ENCODE measurements at regions not wholly inside any gene's neighbourhood (a gene's known extent, or its start where the extent isn't known, plus 50 kb on each side); places are given as distances from the start of the nearest gene placed in this dataset.

GRCh38 chr12:5222729-5223128 is 179.1 kb downstream of the KCNA5 start:
- Histone ChIP-seq H3K4me3 (no peak overlapping the region), H3K4me1 (ENCODE audit: low read depth) (no peaks in the 10 kb centered on the region), H3K9me3 (no peaks in the 10 kb centered on the region), H3K36me3 (ENCODE audit: low read depth) (no peaks in the 10 kb centered on the region)
- no peak for TF ChIP-seq CTCF (IDR thresholded peaks at IDR 0.05)
- intact Hi-C loops (cut with DNase I, micrococcal nuclease): no loop called here
- DNase-seq (no peak), ATAC-seq (no peak)

- DNase-seq (no peak), ATAC-seq (no peak)
- intact Hi-C loops (cut with DNase I, micrococcal nuclease): no loop called here
- no peaks in the 10 kb centered on the region for H3K36me3 ChIP-seq (ENCODE audit: low read depth)
- no peaks in the 10 kb centered on the region for H3K9me3 ChIP-seq
- no peak for TF ChIP-seq CTCF (IDR thresholded peaks at IDR 0.05)
- no peaks in the 10 kb centered on the region for H3K4me1 ChIP-seq (ENCODE audit: low read depth)
- H3K4me3 ChIP-seq: no peak overlapping the region
Observed at GRCh38 chr12:5223881-5224280, 180.2 kb downstream of the KCNA5 start.

- no peaks in the 10 kb centered on the region for H3K9me3 ChIP-seq
- no peak for DNase-seq
- no peak for ATAC-seq
- no peak for TF ChIP-seq CTCF (IDR thresholded peaks at IDR 0.05)
- intact Hi-C loops (cut with DNase I, micrococcal nuclease): no loop called here
- H3K4me3 ChIP-seq: no peak overlapping the region
- H3K4me1 ChIP-seq (ENCODE audit: low read depth): no peaks in the 10 kb centered on the region
- H3K36me3 ChIP-seq (ENCODE audit: low read depth): no peaks in the 10 kb centered on the region
Observed at GRCh38 chr12:5226581-5226980, 182.9 kb downstream of the KCNA5 start.

GRCh38 chr12:5227708-5228373 is 184.2 kb downstream of the KCNA5 start:
- peak; percentile 42 for ATAC-seq
- Histone ChIP-seq H3K36me3 (ENCODE audit: low read depth) (no peaks in the 10 kb centered on the region), H3K4me1 (ENCODE audit: low read depth) (no peaks in the 10 kb centered on the region), H3K4me3 (no peak overlapping the region), H3K9me3 (no peaks in the 10 kb centered on the region)
- TF ChIP-seq CTCF (IDR thresholded peaks at IDR 0.05): no peak
- DNase-seq: peak in 2 of 3 donors; percentile 25 to 50
- intact Hi-C loops (cut with DNase I, micrococcal nuclease): no loop called here

GRCh38 chr12:5230156-5230555 is 186.5 kb downstream of the KCNA5 start:
- H3K36me3 ChIP-seq (ENCODE audit: low read depth): no peaks in the 10 kb centered on the region
- intact Hi-C loops (cut with DNase I, micrococcal nuclease): no loop called here
- ATAC-seq (no peak), DNase-seq (no peak)
- H3K4me1 ChIP-seq (ENCODE audit: low read depth): no peaks in the 10 kb centered on the region
- no peak for TF ChIP-seq CTCF (IDR thresholded peaks at IDR 0.05)
- H3K4me3 ChIP-seq: no peak overlapping the region
- H3K9me3 ChIP-seq: no peaks in the 10 kb centered on the region

GRCh38 chr12:5230861-5231260 is 187.2 kb downstream of the KCNA5 start:
- DNase-seq (no peak), ATAC-seq (no peak)
- H3K9me3 ChIP-seq: no peaks in the 10 kb centered on the region
- intact Hi-C loops (cut with DNase I, micrococcal nuclease): no loop called here
- no peak overlapping the region for H3K4me3 ChIP-seq
- no peaks in the 10 kb centered on the region for H3K4me1 ChIP-seq (ENCODE audit: low read depth)
- no peaks in the 10 kb centered on the region for H3K36me3 ChIP-seq (ENCODE audit: low read depth)
- TF ChIP-seq CTCF (IDR thresholded peaks at IDR 0.05): no peak

Measured in mucosa of descending colon (tissue), 3 donors.